ENCODE measurements at regions not wholly inside any gene's neighbourhood (a gene's known extent, or its start where the extent isn't known, plus 50 kb on each side); places are given as distances from the start of the nearest gene placed in this dataset.
"Not testable (repeated sequence)": the region's sequence is repeated elsewhere in the genome, so short reads cannot be mapped to it uniquely, and the experiment has no call there.

DNA sequence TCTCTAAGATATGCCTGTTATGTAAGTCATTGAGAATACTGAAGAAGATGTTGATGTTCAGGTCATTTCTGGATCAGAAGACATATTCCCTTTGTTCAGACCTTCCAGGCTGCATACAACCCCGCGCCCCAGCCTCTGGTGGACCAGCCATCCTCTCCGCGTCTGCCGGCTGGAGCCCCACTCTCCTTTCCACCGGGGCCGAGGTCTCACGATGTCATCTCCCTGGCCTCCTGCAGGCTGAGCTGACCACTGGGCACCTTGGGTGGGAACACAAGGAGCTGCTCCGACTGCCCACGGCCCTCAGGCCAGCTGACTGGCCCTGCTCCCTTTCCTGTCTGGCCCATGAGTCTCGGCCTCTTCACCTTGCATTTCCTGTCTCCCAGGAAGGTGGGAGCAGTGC lies 124.6 kb downstream of the SHANK2 start:
- Histone ChIP-seq H3K9me2 (ENCODE audit: insufficient read depth) (no peaks in the 10 kb centered on the region), H4K20me1 (replicated peaks; ENCODE audit: insufficient read depth) (no peaks in the 10 kb centered on the region; the same call in 1 of the 2 replicates), H3K79me2 (replicated peaks; ENCODE audit: insufficient read depth) (no peaks in the 10 kb centered on the region), H3K4me3 (no peak overlapping the region), H3K36me3 (ENCODE audit: insufficient read depth) (no peaks in the 10 kb centered on the region), H3K27me3 (ENCODE audit: insufficient read depth) (no peaks in the 10 kb centered on the region), H2AFZ (no peak overlapping the region), H3K4me2 (no peak overlapping the region), H3K4me1 (ENCODE audit: insufficient read depth) (no peaks in the 10 kb centered on the region), H3F3A (replicated peaks; ENCODE audit: low read depth) (no peaks in the 10 kb centered on the region), H3K27ac (ENCODE audit: low read depth) (no peak overlapping the region)
- Mint-ChIP-seq H3K36me3 (ENCODE audit: low read depth) (peaks cover 64% of the 10 kb centered on the region), H3K4me1 (peaks cover 13% of the 10 kb centered on the region), H3K27me3 (ENCODE audit: insufficient read depth, low read depth, poor library complexity) (peaks cover 1% of the 10 kb centered on the region), H3K9me3 (no peaks in the 10 kb centered on the region), H3K4me3 (no peak overlapping the region), H3K27ac (no peak overlapping the region)
- no peak for TF ChIP-seq EZH2phosphoT487 (IDR thresholded peaks at IDR 0.05; ENCODE audit: unreplicated experiment)
- no peak for TF ChIP-seq EZH2 (IDR thresholded peaks at IDR 0.05; ENCODE audit: low read depth, unreplicated experiment)
- no peak for TF ChIP-seq ETS1 (IDR thresholded peaks at IDR 0.05)
- no peak for TF ChIP-seq POLR2AphosphoS5 (IDR thresholded peaks at IDR 0.05; ENCODE audit: low read depth)
- TF ChIP-seq CREB1 (CRISPR knock-in tag; IDR thresholded peaks at IDR 0.05; ENCODE audit: low read depth): no peak
- ATAC-seq (no peak), DNase-seq (ENCODE audit: low spot score) (no peak)

- H3K4me3 ChIP-seq; H3K4me1 Mint-ChIP-seq; ATAC-seq; H3K27me3 Mint-ChIP-seq (ENCODE audit: insufficient read depth, low read depth, poor library complexity); H3K4me3 Mint-ChIP-seq; H4K20me1 ChIP-seq (replicated peaks; ENCODE audit: insufficient read depth); H3K9me3 Mint-ChIP-seq; H3K4me1 ChIP-seq (ENCODE audit: insufficient read depth); H3K79me2 ChIP-seq (replicated peaks; ENCODE audit: insufficient read depth); H3K27ac Mint-ChIP-seq; H3K9me2 ChIP-seq (ENCODE audit: insufficient read depth); H2AFZ ChIP-seq; H3K36me3 ChIP-seq (ENCODE audit: insufficient read depth); H3K27me3 ChIP-seq (ENCODE audit: insufficient read depth); H3K4me2 ChIP-seq; DNase-seq (ENCODE audit: low spot score); H3K27ac ChIP-seq (ENCODE audit: low read depth); H3F3A ChIP-seq (replicated peaks; ENCODE audit: low read depth): not testable (repeated sequence)
- peaks cover 68% of the 10 kb centered on the region for H3K36me3 Mint-ChIP-seq (ENCODE audit: low read depth)
Observed at GRCh38 chr11:71126401-71126800, 126.0 kb downstream of the SHANK2 start.

GRCh38 chr11:71125150-71125549 lies 127.2 kb downstream of the SHANK2 start:
- H3K27ac ChIP-seq (ENCODE audit: low read depth): no peak overlapping the region
- H3K4me1 Mint-ChIP-seq: peaks cover 11% of the 10 kb centered on the region
- H4K20me1 ChIP-seq (replicated peaks; ENCODE audit: insufficient read depth): no peaks in the 10 kb centered on the region; the same call in none of the 2 replicates
- H3K27ac Mint-ChIP-seq: no peak overlapping the region
- DNase-seq (ENCODE audit: low spot score) (no peak), ATAC-seq (no peak)
- no peak overlapping the region for H3K4me3 ChIP-seq
- peaks cover 59% of the 10 kb centered on the region for H3K36me3 Mint-ChIP-seq (ENCODE audit: low read depth)
- H3K27me3 Mint-ChIP-seq (ENCODE audit: insufficient read depth, low read depth, poor library complexity): no peaks in the 10 kb centered on the region
- no peak overlapping the region for H3K4me2 ChIP-seq
- no peaks in the 10 kb centered on the region for H3K9me3 Mint-ChIP-seq
- no peak overlapping the region for H3K4me3 Mint-ChIP-seq
- H3K27me3 ChIP-seq (ENCODE audit: insufficient read depth): no peaks in the 10 kb centered on the region
- H2AFZ ChIP-seq: no peak overlapping the region
- H3K79me2 ChIP-seq (replicated peaks; ENCODE audit: insufficient read depth): peaks cover 4% of the 10 kb centered on the region; the same call in 1 of the 2 replicates
- H3F3A ChIP-seq (replicated peaks; ENCODE audit: low read depth): no peaks in the 10 kb centered on the region
- H3K4me1 ChIP-seq (ENCODE audit: insufficient read depth): peaks cover 4% of the 10 kb centered on the region; the same call in 1 of the 2 replicates
- no peaks in the 10 kb centered on the region for H3K9me2 ChIP-seq (ENCODE audit: insufficient read depth)
- H3K36me3 ChIP-seq (ENCODE audit: insufficient read depth): no peaks in the 10 kb centered on the region
- TF ChIP-seq REST (IDR thresholded peaks at IDR 0.05; ENCODE audit: unreplicated experiment) (no peak), ETS1 (IDR thresholded peaks at IDR 0.05) (no peak), EZH2phosphoT487 (IDR thresholded peaks at IDR 0.05; ENCODE audit: unreplicated experiment) (no peak), CREB1 (CRISPR knock-in tag; IDR thresholded peaks at IDR 0.05; ENCODE audit: low read depth) (no peak), EZH2 (IDR thresholded peaks at IDR 0.05; ENCODE audit: low read depth, unreplicated experiment) (no peak), ZNF331 (CRISPR knock-in tag; IDR thresholded peaks at IDR 0.05; ENCODE audit: low read depth) (no peak), NANOG (IDR thresholded peaks at IDR 0.05; ENCODE audit: borderline replicate concordance) (no peak), STAT1 (IDR thresholded peaks at IDR 0.05; ENCODE audit: unreplicated experiment) (no peak), ZNF114 (CRISPR knock-in tag; IDR thresholded peaks at IDR 0.05) (no peak), POLR2AphosphoS5 (IDR thresholded peaks at IDR 0.05; ENCODE audit: low read depth) (no peak), JUNB (IDR thresholded peaks at IDR 0.05; ENCODE audit: unreplicated experiment) (no peak)
- TF ChIP-seq, protein P1, sequence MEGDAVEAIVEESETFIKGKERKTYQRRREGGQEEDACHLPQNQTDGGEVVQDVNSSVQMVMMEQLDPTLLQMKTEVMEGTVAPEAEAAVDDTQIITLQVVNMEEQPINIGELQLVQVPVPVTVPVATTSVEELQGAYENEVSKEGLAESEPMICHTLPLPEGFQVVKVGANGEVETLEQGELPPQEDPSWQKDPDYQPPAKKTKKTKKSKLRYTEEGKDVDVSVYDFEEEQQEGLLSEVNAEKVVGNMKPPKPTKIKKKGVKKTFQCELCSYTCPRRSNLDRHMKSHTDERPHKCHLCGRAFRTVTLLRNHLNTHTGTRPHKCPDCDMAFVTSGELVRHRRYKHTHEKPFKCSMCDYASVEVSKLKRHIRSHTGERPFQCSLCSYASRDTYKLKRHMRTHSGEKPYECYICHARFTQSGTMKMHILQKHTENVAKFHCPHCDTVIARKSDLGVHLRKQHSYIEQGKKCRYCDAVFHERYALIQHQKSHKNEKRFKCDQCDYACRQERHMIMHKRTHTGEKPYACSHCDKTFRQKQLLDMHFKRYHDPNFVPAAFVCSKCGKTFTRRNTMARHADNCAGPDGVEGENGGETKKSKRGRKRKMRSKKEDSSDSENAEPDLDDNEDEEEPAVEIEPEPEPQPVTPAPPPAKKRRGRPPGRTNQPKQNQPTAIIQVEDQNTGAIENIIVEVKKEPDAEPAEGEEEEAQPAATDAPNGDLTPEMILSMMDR (conservative IDR thresholded peaks at IDR 0.05; ENCODE audit: low read depth in 2 of 2): no peak
